Dedifferentiated amniotic fluid mesenchymal stem cell (primary cell): ENCODE measurements at regions not wholly inside any gene's neighbourhood (a gene's known extent, or its start where the extent isn't known, plus 50 kb on each side); places are given as distances from the start of the nearest gene placed in this dataset.

Experiments
- DNase-seq: peaks from one replicate; pipeline ENCODE4 v3.0.0-alpha.2; 2016; ENCODE audit errors: extremely low spot score

DNA sequence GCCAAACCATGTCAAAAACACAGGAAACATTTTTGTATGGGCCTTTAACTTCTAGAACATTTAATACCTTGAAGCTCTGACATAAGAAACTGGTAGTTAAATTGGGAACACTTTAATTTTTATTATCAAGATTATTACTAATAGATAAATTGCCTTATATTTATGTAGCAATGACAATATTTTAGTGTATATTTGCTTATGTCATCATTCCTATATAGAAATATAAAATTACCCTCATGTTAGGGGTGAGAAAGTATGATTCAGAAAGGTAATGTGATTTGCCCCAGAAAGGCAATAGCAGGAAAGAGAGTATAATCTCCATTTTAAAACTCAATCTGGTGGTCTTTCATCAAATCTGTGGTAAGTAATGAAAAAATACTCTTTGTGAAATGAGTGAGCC, 147.4 kb downstream of the IL15 start:
- no peak for DNase-seq

DNA sequence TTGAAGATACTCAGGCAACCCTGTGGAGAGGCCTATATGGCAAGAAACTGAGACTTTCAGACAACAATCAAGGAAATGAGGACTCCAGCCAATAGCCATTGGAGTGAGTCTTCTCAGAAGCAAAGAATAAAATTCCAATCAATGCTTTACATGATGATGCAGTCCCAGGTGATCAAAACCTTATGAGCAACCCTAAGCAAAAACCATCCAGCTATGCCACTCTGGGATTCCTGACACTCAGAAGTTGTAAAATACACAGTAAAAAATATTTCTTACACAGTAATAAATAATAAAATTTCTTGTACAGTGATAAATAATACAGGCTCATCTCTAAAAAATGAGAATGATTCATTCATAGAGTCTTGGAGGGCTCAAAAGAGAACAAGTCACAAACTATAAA, 150.6 kb downstream of the IL15 start:
- DNase-seq, result no peak

DNA sequence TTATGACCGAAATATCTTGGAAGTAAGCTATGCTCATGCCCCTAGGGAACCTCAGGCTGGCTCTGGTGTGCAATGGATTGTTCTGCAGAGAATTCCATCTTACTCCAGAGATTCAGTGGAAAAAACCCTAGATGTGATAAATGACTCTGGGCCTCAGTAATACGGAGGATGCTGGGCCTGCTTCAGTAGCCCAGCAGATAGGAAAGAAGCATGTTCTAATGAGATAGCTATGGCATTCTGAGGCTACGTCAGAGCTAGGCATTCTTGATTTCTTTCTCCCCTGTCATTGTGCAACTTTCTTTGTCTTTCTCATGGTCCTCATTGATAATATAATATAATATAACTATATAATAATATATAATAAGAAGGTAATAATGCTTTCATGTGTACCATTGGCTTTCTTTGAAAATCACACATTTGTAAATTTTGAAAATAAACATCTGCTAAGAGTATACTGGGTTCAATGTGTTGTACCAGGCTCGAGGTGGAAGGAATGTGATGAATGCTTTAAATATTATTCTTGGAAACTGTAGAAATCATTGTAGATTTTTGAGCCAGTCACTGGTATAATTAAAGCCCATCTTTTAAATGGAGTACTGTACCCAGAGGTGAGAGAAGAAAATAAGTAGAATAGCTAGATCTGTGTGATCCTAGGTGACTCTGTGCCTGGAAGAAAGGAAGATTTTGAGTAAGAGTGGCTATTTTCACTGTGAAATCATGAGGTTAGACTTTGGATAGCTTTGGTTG, 152.0 kb downstream of the IL15 start:
- no peak for DNase-seq

DNA sequence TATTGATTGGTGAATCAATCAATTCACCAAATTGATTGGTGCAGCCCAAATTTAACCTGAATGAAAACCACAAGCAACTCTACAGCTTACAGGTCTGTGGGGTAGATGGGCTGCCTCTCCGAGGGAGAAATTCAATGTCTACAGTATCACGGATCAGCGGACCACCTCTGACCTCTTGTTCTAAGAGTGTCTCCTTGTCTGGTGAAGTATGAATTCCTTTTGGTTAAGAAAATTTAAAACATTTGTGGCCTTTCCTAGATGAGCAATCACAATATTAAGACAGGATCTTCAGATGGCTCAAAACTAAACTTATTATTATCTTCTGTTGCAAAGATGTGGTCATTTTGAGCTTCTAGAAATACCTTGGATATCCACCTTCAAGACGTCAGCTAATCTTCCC, 153.3 kb downstream of the IL15 start:
- no peak for DNase-seq

DNA sequence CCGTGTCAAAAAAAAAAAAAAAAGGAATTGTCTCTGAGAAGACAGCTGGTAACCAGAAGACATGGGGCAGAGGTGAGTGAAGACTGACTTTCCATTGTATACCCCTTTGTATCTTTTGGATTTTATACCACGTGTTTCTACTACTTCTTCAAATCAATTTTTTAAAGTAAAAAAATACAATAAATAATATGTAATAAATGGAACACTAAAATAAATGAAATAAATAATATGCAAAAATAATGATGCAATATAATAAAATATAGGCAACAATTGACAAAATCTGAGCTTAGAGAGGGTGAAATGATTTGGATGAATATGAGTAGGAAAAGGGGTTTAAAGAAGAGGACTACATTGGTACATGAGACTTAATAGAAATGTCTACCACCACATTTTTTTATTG, 155.8 kb downstream of the IL15 start:
- no peak for DNase-seq

DNA sequence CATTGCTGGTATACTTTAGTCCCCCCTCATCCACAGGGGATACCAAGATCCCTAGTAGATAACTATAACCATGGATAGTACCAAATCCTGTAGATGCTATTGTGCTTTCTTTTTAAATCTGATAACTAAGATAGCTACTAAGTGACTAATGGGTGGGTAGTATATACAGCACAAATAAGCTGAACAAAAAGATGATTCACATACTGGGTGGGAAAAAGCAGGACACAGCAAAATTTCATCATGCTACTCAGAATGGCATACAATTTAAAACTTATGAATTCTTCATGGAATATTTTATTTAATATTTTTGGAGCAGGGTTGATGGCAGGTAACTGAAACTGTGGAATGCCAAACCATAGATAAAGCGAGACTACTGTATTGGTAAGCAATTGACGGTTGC, 161.6 kb downstream of the IL15 start:
- DNase-seq, result no peak

DNA sequence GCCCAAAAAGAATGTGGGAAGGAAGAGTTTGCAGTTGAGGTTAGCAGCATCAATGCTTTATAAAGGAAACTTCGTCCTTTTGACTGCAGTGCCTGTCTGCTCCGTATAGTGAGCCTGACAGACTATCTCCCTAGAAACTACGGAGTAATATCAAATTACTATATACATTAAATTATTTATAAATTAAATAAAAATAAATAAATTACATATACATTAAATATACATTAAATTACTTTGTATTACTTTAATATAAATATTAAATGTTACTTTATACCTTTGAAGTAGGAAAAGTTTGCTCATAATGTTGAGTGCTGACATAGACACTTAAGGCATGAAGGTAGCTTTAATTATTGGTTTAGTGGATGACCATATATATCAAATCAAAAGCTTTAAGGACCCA, 165.2 kb downstream of the IL15 start:
- DNase-seq, result no peak

DNA sequence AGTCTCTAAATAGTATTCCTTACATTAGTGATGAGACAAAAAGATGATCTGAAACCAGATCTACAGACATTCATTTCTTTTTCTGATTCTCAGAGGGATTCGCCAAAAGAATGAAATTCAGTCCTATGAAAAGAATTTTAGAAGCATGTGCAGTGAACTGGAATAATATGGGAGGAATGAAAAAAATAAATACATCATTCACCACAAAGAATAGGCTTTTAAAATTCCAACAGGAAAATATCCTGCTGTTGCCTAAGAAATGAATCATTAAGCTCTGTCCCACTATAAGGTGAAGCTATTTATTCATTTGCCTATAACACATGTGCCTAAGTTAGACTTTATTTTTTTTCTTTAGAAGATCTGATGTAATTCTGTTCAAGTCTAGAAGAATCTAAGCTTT, 165.9 kb downstream of the IL15 start:
- peak; percentile 94 for DNase-seq

DNA sequence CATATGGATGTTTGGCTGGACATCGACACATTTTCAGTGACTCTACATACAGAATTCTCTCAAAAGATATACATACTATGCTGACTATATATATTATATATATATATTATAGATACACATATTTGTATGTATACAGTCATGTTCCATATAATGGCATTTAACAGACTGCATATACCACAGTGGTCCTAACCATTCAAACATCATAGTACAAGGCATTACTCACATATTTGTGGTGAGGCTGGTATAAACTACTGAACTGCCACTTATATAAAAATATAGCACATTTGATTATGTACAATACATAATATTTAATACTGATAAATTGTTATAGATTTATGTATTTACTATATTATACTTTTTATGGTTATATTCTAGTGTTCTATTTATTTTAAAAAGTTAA, 168.5 kb downstream of the IL15 start:
- no peak for DNase-seq

DNA sequence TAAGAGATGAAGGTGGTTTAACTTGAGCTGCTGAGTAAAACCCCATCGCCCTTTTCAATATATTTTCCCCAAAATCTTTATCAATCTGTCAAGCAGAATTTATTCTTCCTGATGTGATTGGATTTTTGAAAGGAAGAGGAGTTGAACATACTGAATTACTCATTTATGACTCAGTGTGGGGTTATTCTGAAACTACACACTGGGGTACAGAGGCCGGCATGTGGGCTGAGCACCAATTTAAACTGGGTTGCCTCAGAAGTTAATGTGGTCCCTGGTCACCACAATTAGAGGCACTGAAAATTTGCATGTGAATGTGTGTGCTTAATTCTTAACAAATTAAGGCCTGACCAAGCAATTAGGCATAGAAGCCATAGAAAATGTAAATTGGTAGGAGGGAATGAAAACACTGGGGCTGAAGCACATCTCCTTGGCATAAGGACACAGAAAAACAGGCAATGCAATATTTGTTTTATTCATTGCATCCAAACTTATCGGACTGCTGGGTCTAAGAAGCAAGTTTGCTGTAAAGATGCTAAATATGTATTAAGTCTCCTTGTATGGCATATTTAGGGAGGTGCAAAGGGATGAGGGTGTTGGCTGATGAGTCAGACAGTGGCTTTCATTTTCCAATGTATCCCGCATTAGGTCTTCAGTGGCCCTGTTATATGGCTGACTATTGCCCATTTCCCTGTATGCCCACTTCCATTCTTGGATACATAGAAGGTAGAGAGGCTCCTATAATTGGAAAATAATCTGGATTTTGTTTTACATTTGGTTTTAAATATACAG, 170.9 kb downstream of the IL15 start:
- peak; percentile 33 for DNase-seq

DNA sequence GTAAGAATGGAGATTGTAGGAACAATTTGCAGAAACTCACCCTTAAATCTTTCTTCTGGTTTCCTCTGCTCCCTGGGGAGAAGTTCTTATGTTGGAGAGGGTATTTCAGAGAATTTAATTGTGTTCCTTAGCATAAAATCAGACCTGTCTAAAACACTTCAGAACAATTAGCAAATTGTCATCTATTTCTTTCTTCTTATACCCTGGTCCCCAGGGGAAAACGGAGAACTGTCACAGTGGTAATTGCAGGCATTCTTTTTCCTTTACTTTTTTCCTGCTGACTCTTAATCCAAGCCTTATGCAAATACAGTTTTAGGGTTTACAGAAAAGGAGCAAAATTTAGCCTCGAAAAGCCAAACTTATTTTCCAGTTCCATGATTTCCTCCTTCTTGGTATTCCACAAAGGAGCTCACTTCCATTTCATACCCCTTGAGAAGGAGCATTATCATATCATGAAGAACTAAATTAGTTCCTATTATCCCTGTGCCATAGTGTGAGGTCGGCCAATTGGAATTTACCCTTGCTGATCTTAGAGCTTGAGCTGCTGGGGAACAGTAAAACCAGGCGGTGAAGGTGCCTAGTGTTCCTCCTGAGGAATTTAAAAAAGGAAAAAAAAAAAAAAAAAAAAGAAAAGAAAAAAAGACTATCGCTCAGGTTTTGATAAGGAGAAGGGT, 173.8 kb downstream of the IL15 start:
- no peak for DNase-seq

DNA sequence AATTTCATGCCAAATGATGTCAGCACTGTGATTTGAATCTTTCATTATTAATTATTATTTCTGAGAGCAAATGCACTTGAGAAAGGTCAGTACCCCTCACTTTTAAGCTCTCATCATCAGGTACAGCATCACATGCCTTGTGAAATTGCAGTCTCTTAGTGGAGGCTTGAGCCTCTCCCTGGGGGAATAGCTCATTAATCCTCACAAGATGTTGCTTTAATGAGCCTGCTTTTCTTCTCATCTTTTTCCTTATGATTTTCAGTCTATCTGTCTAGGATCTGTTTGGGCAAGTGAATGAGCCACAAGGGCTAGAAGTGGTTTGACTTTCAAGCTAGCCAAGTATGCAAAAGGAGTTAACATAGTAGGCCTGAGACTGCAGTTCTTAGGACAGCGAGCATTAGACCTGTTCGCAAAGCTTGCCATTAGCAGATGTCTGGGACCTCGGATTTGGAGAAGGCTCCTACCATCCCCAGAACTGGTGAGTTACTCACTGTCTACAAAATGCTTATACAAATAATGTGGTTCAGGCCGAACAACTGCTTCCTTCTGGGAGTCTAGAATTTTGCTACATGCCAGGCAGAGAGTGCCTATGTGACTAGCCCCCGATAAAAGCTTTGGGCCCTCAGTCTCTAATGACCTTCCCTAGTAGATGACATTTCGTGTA, 174.5 kb downstream of the IL15 start:
- no peak for DNase-seq

DNA sequence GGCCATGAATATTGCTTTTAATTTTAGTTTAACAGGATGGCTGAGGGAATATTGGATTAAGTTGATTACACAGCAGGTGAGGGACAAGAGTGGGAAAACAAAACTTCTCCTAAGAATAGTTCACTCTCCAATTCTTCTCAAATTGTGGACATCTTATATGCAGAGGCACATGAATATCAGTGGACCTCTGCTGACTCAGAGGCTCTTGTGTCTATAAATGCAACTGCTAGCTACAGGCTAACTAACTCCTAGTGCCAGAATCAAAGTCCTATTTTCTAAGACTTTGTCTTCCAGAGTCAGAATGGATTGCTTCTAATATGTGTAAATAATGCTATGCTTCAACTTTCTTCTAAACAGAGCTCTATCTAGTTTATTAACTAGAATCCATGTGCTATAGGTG, 175.8 kb downstream of the IL15 start:
- DNase-seq, result no peak

DNA sequence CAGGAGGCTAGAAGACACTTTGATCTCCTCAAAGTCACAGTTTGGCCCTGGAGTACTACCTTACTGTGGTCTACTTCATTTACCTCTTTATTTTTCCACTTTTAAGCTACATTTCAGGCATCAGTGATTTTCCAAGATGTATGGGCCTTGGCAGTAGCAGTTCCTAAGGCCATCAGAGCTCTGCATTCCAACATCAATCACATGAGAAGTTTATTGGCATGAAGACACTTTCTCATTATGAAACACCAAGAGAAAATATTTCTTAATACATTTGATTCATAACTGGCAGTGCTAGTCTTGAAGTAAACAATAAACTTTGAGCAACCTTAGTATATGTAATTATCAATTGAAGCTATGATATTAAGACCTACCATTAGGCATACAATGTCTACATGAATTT, 178.1 kb downstream of the IL15 start:
- DNase-seq, result no peak

DNA sequence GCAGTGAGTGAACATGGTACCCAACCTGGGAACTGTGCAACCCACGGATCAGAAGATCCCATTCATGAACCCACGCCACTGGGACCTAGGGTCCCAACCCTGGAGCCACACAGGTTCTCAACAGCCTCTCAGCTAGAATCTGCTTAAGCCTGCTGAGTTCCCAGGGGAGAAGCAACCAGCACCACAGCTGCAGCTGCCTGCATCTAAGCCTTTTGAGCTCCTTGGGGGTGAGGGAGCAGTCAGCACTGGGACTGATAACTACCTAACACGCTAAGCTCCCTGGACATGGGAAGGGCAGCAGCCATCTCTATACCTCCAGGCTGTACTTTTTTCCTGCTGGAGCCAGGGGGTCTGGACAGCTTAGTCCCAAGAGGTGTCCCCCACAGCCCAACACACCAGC, 179.3 kb downstream of the IL15 start:
- DNase-seq, result no peak

DNA sequence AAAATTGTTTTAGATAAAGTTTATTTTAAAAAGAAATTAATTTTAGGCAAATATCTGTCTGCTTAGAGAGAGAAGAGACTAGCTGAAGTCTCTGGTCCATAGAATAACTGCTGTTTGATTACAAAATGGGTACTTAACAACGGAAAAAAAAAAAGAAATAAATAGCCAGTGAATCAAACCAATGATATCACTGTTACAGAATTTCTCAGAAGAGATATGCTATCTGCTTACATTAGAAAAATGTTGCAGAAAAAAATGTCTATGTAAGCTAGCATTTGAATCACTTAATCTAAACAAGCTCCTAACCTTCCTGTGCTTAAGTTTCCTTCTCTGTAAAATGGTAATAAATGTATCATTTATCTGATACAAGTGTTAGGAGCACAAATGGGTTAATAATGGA, 189.9 kb downstream of the IL15 start:
- DNase-seq, result no peak

DNA sequence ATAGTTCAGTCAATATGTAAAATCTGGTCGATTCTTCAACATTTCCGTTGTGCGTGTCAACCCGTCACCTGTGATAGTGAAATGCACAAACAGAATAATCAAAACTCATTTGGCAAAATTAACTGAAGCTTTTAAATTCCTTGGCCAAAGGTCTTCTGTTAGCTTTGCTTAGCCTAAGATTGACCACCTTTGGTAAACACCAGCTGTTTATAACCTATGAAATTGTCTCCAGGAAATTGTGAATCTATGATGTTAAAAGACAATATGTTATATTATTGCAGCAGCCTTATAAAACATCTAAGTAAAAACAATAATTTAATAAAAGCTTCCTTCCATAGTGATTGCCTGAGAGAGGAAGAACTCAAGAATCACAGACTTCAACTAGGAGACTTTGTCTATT, 196.8 kb downstream of the IL15 start:
- no peak for DNase-seq

DNA sequence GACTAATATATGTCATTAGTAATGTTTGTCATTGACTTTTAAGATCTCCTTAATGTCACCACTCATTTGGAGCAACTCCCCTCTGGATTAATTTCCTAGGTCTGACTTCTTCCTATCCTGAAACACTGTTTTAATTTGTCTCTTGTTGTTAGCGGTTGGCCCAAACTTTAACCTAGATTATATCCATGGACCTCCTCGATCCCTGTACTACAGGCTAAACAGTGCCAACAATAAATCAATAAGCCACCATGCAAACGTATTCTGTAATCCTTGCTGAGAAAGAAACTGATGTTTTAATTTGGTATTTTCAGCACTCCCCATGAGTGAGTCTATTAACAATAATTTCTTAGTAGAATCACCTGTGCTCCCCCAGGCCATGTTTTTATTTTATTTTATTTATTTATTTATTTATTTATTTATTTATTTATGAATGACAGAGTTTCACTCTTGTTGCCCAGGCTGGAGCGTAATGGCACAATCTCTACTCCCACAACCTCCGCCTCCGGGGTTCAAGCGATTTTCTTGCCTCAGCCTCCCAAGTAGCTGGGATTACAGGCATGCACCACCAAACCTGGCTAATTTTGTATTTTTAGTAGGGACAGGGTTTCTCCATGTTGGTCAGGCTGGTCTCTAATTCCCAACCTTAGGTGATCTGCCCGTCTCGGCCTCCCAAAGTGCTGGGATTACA, 204.1 kb downstream of the IL15 start:
- no peak for DNase-seq

DNA sequence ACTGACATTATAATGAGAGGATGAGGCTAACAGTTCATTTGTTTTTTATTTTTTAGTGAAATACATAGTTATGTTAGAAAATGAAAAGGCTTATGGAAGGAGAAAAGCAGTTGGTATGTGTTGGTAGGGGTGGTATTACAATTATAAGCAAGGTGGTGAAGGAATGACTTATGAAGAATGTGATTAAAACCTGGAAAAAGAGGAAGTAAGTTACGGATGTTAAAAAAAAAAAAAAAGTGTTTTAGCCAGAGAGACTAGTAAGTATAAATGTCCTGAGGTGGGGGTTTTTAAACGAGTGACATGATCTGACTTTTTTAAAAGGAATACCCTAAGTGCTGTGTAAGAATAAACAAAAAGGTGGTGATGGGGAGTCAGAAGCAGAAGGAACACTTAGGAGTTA, 206.8 kb downstream of the IL15 start:
- no peak for DNase-seq

DNA sequence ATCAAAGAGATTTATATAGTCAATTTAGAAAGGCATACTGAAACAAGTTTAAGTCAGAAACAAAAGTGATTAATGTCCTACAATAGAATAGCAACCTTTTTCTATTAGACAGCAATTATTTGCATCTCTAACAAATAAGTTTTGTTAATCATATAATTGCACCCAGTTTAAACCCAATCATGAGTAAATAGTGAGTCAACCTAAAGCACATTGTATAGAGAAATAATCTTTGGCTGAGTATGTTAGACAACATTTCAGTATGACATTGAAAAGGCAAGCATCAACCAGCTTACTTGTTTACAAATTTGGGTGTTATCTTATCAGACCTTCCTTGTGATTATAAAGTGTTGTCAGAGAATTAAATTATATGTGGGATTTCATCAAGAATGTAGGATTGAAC, 209.5 kb downstream of the IL15 start:
- DNase-seq, result no peak

DNA sequence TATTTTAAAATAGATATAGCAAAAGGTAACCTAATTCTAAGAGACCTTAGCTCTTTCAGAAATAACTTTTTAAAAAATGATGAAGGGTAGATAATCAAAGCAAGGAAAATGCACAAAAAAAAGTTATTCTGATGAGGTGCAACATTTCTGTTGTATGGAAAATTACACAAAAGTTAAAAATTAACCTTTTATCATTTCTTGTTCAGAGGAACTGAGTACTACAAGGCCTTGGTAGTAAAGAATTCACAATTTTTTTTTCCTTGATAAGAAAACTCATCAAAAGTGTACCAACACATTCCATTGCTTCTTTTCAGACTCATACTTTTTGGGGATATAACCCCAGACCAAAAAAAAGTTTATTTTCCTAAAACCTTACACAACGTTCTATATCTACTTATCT, 213.0 kb downstream of the IL15 start:
- DNase-seq, result no peak

DNA sequence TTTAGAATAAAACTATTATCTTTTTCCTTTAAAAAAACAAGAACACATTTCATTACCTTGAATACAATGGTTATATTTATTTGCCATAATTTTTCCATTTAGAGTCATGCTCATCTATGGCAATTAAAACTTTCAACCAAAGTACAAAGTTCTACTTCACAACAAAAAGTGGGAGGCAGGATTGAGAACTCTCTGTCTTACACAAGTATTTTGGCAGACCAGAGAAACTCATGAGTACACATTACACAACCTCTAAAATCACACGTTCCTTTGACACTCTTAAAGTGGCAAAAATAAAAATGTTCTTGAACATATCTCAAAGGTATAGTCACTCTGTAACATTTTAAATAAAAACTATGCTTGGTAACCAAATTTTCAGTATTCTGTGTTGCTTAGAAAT, 213.4 kb downstream of the IL15 start:
- DNase-seq, result no peak
